ENCODE measurements at regions not wholly inside any gene's neighbourhood (a gene's known extent, or its start where the extent isn't known, plus 50 kb on each side); places are given as distances from the start of the nearest gene placed in this dataset.
A peak's percentile ranks its signal among the peaks of the same experiment; 100 is the strongest.

- POLR2A ChIA-PET = interaction anchor here (1.4 kb wide), 1 partner anchor 400 kb away, joined by 4 read pairs; no protein-coding TSS in a partner anchor
- CTCF ChIA-PET = interaction anchor here (0.6 to 2.8 kb wide), 17 partner anchors 10 to 460 kb away, joined by 3 to 42 read pairs (median 4); no protein-coding TSS in a partner anchor
- peak; percentile 84 for DNase-seq (ENCODE audit: extremely low spot score)
- no peak for TF ChIP-seq FOXA1 (IDR thresholded peaks at IDR 0.05)
- TF ChIP-seq ELF4 (IDR thresholded peaks at IDR 0.05) = no peak
- TF ChIP-seq FOXM1 (IDR thresholded peaks at IDR 0.05; ENCODE audit: borderline replicate concordance) = no peak
- no peak for TF ChIP-seq L3MBTL2 (conservative IDR thresholded peaks at IDR 0.05)
- no peak for TF ChIP-seq FOXK2 (IDR thresholded peaks at IDR 0.05)
- TF ChIP-seq HDGF (IDR thresholded peaks at IDR 0.05; ENCODE audit: borderline replicate concordance) = no peak
- TF ChIP-seq CTBP1 (IDR thresholded peaks at IDR 0.05; ENCODE audit: borderline replicate concordance) = no peak
- TF ChIP-seq SUZ12 (IDR thresholded peaks at IDR 0.05) = no peak
- TF ChIP-seq ZNF384 (IDR thresholded peaks at IDR 0.05) = no peak
- no peak for TF ChIP-seq SP1 (IDR thresholded peaks at IDR 0.05)
- no peak for TF ChIP-seq NFRKB (IDR thresholded peaks at IDR 0.05)
- TF ChIP-seq, protein P1, sequence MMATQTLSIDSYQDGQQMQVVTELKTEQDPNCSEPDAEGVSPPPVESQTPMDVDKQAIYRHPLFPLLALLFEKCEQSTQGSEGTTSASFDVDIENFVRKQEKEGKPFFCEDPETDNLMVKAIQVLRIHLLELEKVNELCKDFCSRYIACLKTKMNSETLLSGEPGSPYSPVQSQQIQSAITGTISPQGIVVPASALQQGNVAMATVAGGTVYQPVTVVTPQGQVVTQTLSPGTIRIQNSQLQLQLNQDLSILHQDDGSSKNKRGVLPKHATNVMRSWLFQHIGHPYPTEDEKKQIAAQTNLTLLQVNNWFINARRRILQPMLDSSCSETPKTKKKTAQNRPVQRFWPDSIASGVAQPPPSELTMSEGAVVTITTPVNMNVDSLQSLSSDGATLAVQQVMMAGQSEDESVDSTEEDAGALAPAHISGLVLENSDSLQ (IDR thresholded peaks at IDR 0.05) = no peak
- TF ChIP-seq ARNT (IDR thresholded peaks at IDR 0.05) = no peak
- no peak for TF ChIP-seq BHLHE40 (IDR thresholded peaks at IDR 0.05; ENCODE audit: borderline replicate concordance)
- TF ChIP-seq LEF1 (IDR thresholded peaks at IDR 0.05; ENCODE audit: borderline replicate concordance) = no peak
- no peak for TF ChIP-seq TARDBP (IDR thresholded peaks at IDR 0.05)
Observed at GRCh38 chr11:45371251-45372115, 85.3 kb upstream of the SYT13 start.

DNA sequence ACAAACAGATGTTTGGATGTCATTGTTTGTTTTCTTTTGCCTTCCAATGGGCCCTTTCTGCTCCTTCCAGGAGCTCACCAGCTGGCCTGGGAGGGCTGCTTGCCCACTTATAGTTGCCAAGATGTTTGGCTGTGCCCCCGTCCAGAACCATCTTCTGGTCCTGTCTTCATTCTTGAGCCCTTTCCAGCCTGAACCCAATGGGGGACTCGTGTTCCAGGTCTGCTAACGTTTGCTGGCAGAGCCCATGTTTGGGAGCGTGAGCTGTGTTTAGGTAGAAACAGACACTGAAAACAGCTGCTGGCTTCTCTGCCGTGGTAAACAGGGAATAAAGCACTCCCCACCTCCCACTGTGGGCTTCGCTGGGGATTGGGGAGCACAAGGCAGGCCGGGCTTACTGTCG, 83.2 kb upstream of the SYT13 start:
- ChIA-PET POLR2A (no interaction called here), CTCF (interaction anchor here (0.6 kb wide), 1 partner anchor 102 kb away, joined by 3 read pairs; no protein-coding TSS in a partner anchor)
- TF ChIP-seq BHLHE40 (IDR thresholded peaks at IDR 0.05; ENCODE audit: borderline replicate concordance) (no peak), TARDBP (IDR thresholded peaks at IDR 0.05) (no peak), FOXA1 (IDR thresholded peaks at IDR 0.05) (no peak), LEF1 (IDR thresholded peaks at IDR 0.05; ENCODE audit: borderline replicate concordance) (no peak)
- TF ChIP-seq, protein P1 (IDR thresholded peaks at IDR 0.05) = no peak
- DNase-seq (ENCODE audit: extremely low spot score) = no peak

GRCh38 chr11:45368697-45369096, 82.6 kb upstream of the SYT13 start:
- ChIA-PET POLR2A (no interaction called here), CTCF (no interaction called here)
- no peak for DNase-seq (ENCODE audit: extremely low spot score)
- TF ChIP-seq CTBP1 (IDR thresholded peaks at IDR 0.05; ENCODE audit: borderline replicate concordance) (no peak), SP1 (IDR thresholded peaks at IDR 0.05) (no peak), ELF4 (IDR thresholded peaks at IDR 0.05) (no peak)

- ChIA-PET POLR2A (no interaction called here), CTCF (interaction anchor here (1.3 kb wide), 1 partner anchor 405 kb away, joined by 5 read pairs; no protein-coding TSS in a partner anchor)
- TF ChIP-seq HDGF (IDR thresholded peaks at IDR 0.05; ENCODE audit: borderline replicate concordance) (no peak), TARDBP (IDR thresholded peaks at IDR 0.05) (no peak), FOXA1 (IDR thresholded peaks at IDR 0.05) (no peak), SP1 (IDR thresholded peaks at IDR 0.05) (no peak), FOXK2 (IDR thresholded peaks at IDR 0.05) (no peak), FOXM1 (IDR thresholded peaks at IDR 0.05; ENCODE audit: borderline replicate concordance) (no peak), ARNT (IDR thresholded peaks at IDR 0.05) (no peak), LEF1 (IDR thresholded peaks at IDR 0.05; ENCODE audit: borderline replicate concordance) (no peak), CTBP1 (IDR thresholded peaks at IDR 0.05; ENCODE audit: borderline replicate concordance) (no peak), ZNF384 (IDR thresholded peaks at IDR 0.05) (no peak), NFRKB (IDR thresholded peaks at IDR 0.05) (no peak), ELF4 (IDR thresholded peaks at IDR 0.05) (no peak), SUZ12 (IDR thresholded peaks at IDR 0.05) (no peak), BHLHE40 (IDR thresholded peaks at IDR 0.05; ENCODE audit: borderline replicate concordance) (no peak), L3MBTL2 (conservative IDR thresholded peaks at IDR 0.05) (no peak)
- TF ChIP-seq, protein P1 (IDR thresholded peaks at IDR 0.05) = no peak
- no peak for DNase-seq (ENCODE audit: extremely low spot score)
Observed at GRCh38 chr11:45366619-45367190, 80.6 kb upstream of the SYT13 start.

GRCh38 chr11:45365961-45366618, 79.9 kb upstream of the SYT13 start:
- TF ChIP-seq BHLHE40 (IDR thresholded peaks at IDR 0.05; ENCODE audit: borderline replicate concordance) = no peak
- no peak for TF ChIP-seq FOXM1 (IDR thresholded peaks at IDR 0.05; ENCODE audit: borderline replicate concordance)
- TF ChIP-seq LEF1 (IDR thresholded peaks at IDR 0.05; ENCODE audit: borderline replicate concordance) = no peak
- TF ChIP-seq SUZ12 (IDR thresholded peaks at IDR 0.05) = no peak
- TF ChIP-seq NFRKB (IDR thresholded peaks at IDR 0.05) = no peak
- no peak for TF ChIP-seq FOXA1 (IDR thresholded peaks at IDR 0.05)
- no peak for TF ChIP-seq HDGF (IDR thresholded peaks at IDR 0.05; ENCODE audit: borderline replicate concordance)
- no peak for TF ChIP-seq ELF4 (IDR thresholded peaks at IDR 0.05)
- TF ChIP-seq CTBP1 (IDR thresholded peaks at IDR 0.05; ENCODE audit: borderline replicate concordance) = no peak
- TF ChIP-seq FOXK2 (IDR thresholded peaks at IDR 0.05) = no peak
- no peak for TF ChIP-seq TARDBP (IDR thresholded peaks at IDR 0.05)
- CTCF ChIA-PET = no interaction called here
- POLR2A ChIA-PET = no interaction called here
- no peak for DNase-seq (ENCODE audit: extremely low spot score)
